Thoracic aorta (tissue), 2 donors: ENCODE measurements at regions not wholly inside any gene's neighbourhood (a gene's known extent, or its start where the extent isn't known, plus 50 kb on each side); places are given as distances from the start of the nearest gene placed in this dataset.
A peak's percentile ranks its signal among the peaks of the same experiment; 100 is the strongest.

Experiments used
- ATAC-seq: fragments of 150-250 bp; one replicate; pipeline ENCODE4 v1.8.0; 2017; ENCODE audit warnings: low read depth; ENCODE audit not compliant: insufficient number of reproducible peaks, low FRiP score
- DNase-seq: peaks from one replicate; pipeline ENCODE4 v3.0.0-alpha.2; 2020; ENCODE audit warnings: low spot score
- H3K27ac ChIP-seq, 2 donors: fragments of 200-600 bp; sonication (generic); 1 replicate in 1 of 2; 2 replicates in 1 of 2; pipeline ENCODE4 v1.5.1; 2016; ENCODE audit warnings: mild to moderate bottlenecking in 2 of 2, moderate library complexity in 2 of 2
- H3K27me3 ChIP-seq: fragments of 200-600 bp; sonication (generic); replicated peaks from 2 replicates; pipeline ENCODE4 v1.6.0; 2016; ENCODE audit warnings: mild to moderate bottlenecking; ENCODE audit not compliant: insufficient read depth
- H3K36me3 ChIP-seq: fragments of 200-600 bp; sonication (generic); one replicate; pipeline ENCODE4 v1.5.1; 2016
- H3K4me1 ChIP-seq, 2 donors: fragments of 200-600 bp; sonication (generic); 1 replicate in 1 of 2; 2 replicates in 1 of 2; pipeline versions ENCODE4 v1.5.1 to v1.6.0; 2016; ENCODE audit warnings: low read depth in 2 of 2, mild to moderate bottlenecking in 1 of 2; ENCODE audit not compliant: control insufficient read depth in 1 of 2
- H3K4me3 ChIP-seq: fragments of 200-600 bp; sonication (generic); 2 replicates; pipeline ENCODE4 v1.5.1; 2016; ENCODE audit warnings: mild to moderate bottlenecking
- H3K9me3 ChIP-seq: fragments of 200-600 bp; sonication (generic); 2 replicates; pipeline ENCODE4 v1.5.1; 2016
- CTCF ChIP-seq: fragments of 200-600 bp; sonication (generic); IDR thresholded peaks from one replicate; pipeline ENCODE4 v1.5.1; 2019; ENCODE audit warnings: antibody characterized with exemption

- TF ChIP-seq CTCF = no peak
- H3K4me1 ChIP-seq = peaks cover 7 to 39% of the 10 kb centered on the region in 2 donors
- no peaks in the 10 kb centered on the region for H3K36me3 ChIP-seq
- H3K27ac ChIP-seq = no peak overlapping the region
- H3K27me3 ChIP-seq = peaks cover 21% of the 10 kb centered on the region
- DNase-seq (no peak), ATAC-seq (no peak)
- no peaks in the 10 kb centered on the region for H3K9me3 ChIP-seq
- peak overlapping the region; percentile 42 for H3K4me3 ChIP-seq
Observed at GRCh38 chr1:147080671-147081394, 91.4 kb downstream of the PRKAB2 start.

GRCh38 chr1:147080006-147080661 lies 92.1 kb downstream of the PRKAB2 start:
- Histone ChIP-seq H3K4me3 (peak overlapping the region; percentile 42), H3K4me1 (peaks cover 7 to 36% of the 10 kb centered on the region in 2 donors), H3K9me3 (no peaks in the 10 kb centered on the region), H3K27me3 (peaks cover 26% of the 10 kb centered on the region), H3K27ac (no peak overlapping the region), H3K36me3 (no peaks in the 10 kb centered on the region)
- no peak for TF ChIP-seq CTCF
- no peak for DNase-seq
- ATAC-seq = no peak

GRCh38 chr1:147079400-147080005 lies 92.8 kb downstream of the PRKAB2 start:
- ATAC-seq (no peak), DNase-seq (no peak)
- no peak overlapping the region for H3K27ac ChIP-seq
- H3K27me3 ChIP-seq = peaks cover 27% of the 10 kb centered on the region
- peaks cover 7 to 34% of the 10 kb centered on the region in 2 donors for H3K4me1 ChIP-seq
- no peak for TF ChIP-seq CTCF
- no peaks in the 10 kb centered on the region for H3K36me3 ChIP-seq
- H3K9me3 ChIP-seq = no peaks in the 10 kb centered on the region
- H3K4me3 ChIP-seq = peak overlapping the region; percentile 42

GRCh38 chr1:147078606-147079399 lies 93.5 kb downstream of the PRKAB2 start:
- no peak for TF ChIP-seq CTCF
- H3K4me3 ChIP-seq = no peak overlapping the region
- no peaks in the 10 kb centered on the region for H3K9me3 ChIP-seq
- no peak overlapping the region for H3K27ac ChIP-seq
- H3K27me3 ChIP-seq = peaks cover 27% of the 10 kb centered on the region
- no peak for ATAC-seq
- DNase-seq = no peak
- no peaks in the 10 kb centered on the region for H3K36me3 ChIP-seq
- H3K4me1 ChIP-seq = peaks cover 4 to 29% of the 10 kb centered on the region in 2 donors
